ENCODE measurements at regions not wholly inside any gene's neighbourhood (a gene's known extent, or its start where the extent isn't known, plus 50 kb on each side); places are given as distances from the start of the nearest gene placed in this dataset.

- CTCF ChIA-PET (ENCODE audit: partially characterized antibody) = interaction anchor here (1.8 to 2.4 kb wide), 2 partner anchors 12 to 29 kb away, joined by 4 to 9 read pairs; no protein-coding TSS in a partner anchor
- Histone ChIP-seq H3K4me2 (ENCODE audit: insufficient read depth in 1 of 2, low read depth in 2 of 2, low read length in 2 of 2) (no peak overlapping the region), H2BK20ac (ENCODE audit: low read length) (no peak overlapping the region)
Observed at GRCh38 chr5:77157732-77158532, 52.5 kb upstream of the PDE8B start.

More at GRCh38 chr5:77157732-77158532, 52.5 kb upstream of the PDE8B start:
- H3K9me3 ChIP-seq (ENCODE audit: insufficient read depth in 2 of 2, low read depth in 1 of 2, low read length in 1 of 2) = peaks cover 0 to 2% of the 10 kb centered on the region in 2 experiments; a peak in 1 of 4 replicates
- no peak overlapping the region for H3K9ac ChIP-seq (replicated peaks in 1 of 4; ENCODE audit: extremely low read depth in 1 of 4, low read depth in 3 of 4, low read length in 3 of 4)
- H2AK5ac ChIP-seq (ENCODE audit: low read depth, low read length) = no peak overlapping the region
- H3K36me3 ChIP-seq (ENCODE audit: control insufficient read depth in 2 of 4, insufficient read depth in 4 of 4, low read length in 3 of 4) = no peaks in the 10 kb centered on the region
- peaks cover 0 to 6% (median 0%) of the 10 kb centered on the region in 4 experiments; a peak in 2 of 7 replicates for H3K4me1 ChIP-seq (replicated peaks in 1 of 4; ENCODE audit: control insufficient read depth in 3 of 4, insufficient read depth in 4 of 4, low read length in 3 of 4)
- no peak overlapping the region for H3K18ac ChIP-seq (ENCODE audit: extremely low read depth, low read length)
- H3K27me3 ChIP-seq (replicated peaks in 1 of 4; ENCODE audit: control insufficient read depth in 3 of 4, extremely low read depth in 1 of 4, insufficient read depth in 3 of 4, low read length in 3 of 4) = no peaks in the 10 kb centered on the region
- no peaks in the 10 kb centered on the region; the same call in 1 of the 2 replicates for H3K79me1 ChIP-seq (ENCODE audit: low read depth, low read length)
- no peaks in the 10 kb centered on the region for H3K79me2 ChIP-seq (ENCODE audit: control insufficient read depth in 1 of 2, insufficient read depth in 2 of 2, low read length in 2 of 2)
- no peak overlapping the region for H3K56ac ChIP-seq (replicated peaks; ENCODE audit: insufficient read length, low read depth, low read length)
- no peak overlapping the region for H3K27ac ChIP-seq (ENCODE audit: low read depth, low read length)
- no peak overlapping the region for H2BK12ac ChIP-seq (ENCODE audit: low read depth, low read length)
- POLR2A ChIA-PET (ENCODE audit: partially characterized antibody) = interaction anchor here (1.0 to 2.6 kb wide), 3 partner anchors 11 to 325 kb away, joined by 3 to 6 read pairs (median 4); no protein-coding TSS in a partner anchor
- DNase-seq (ENCODE audit: low read depth in 1 of 2, low spot score in 2 of 2) (no peak), FAIRE-seq (no peak)
- no peak overlapping the region for H4K91ac ChIP-seq (replicated peaks; ENCODE audit: insufficient read length, low read length)
- no peak overlapping the region for H4K5ac ChIP-seq (ENCODE audit: insufficient read length, low read depth, low read length)
- no peaks in the 10 kb centered on the region for H4K20me1 ChIP-seq (replicated peaks in 1 of 2; ENCODE audit: control insufficient read depth in 1 of 2, insufficient read depth in 2 of 2, low read length in 2 of 2)
- H2BK5ac ChIP-seq (ENCODE audit: low read depth, low read length) = no peak overlapping the region
- no peak overlapping the region for H3K4me3 ChIP-seq (ENCODE audit: extremely low read depth in 1 of 4, insufficient read depth in 2 of 4, low read depth in 3 of 4, low read length in 4 of 4)
- H2BK120ac ChIP-seq (replicated peaks; ENCODE audit: low read depth, low read length) = no peak overlapping the region
- H4K8ac ChIP-seq (ENCODE audit: extremely low read depth, insufficient read depth, low read length) = no peak overlapping the region
- no peak overlapping the region for H2BK15ac ChIP-seq (ENCODE audit: low read length)
- H2AFZ ChIP-seq (ENCODE audit: low read length) = no peak overlapping the region
- no peak overlapping the region for H3K23ac ChIP-seq (ENCODE audit: insufficient read length)
- no peak overlapping the region for H3K4ac ChIP-seq (replicated peaks; ENCODE audit: insufficient read length, low read depth, low read length)
- H3K14ac ChIP-seq (ENCODE audit: insufficient read length) = no peak overlapping the region
- 78% methylated on average over 5 of the region's 5 CpGs; no CpG with 5 or more reads in 1 of the 2 experiments for WGBS, 2 experiments (ENCODE audit: extremely low coverage in 1 of 2, insufficient coverage in 1 of 2, insufficient read length in 1 of 2, insufficient replicate concordance in 2 of 2, low coverage in 1 of 2, low lambda C conversion rate in 2 of 2, missing lambda C conversion rate in 1 of 2)
- no peaks in the 10 kb centered on the region for H3K23me2 ChIP-seq (ENCODE audit: low read depth, low read length)
- TF ChIP-seq SAP30 (IDR thresholded peaks at IDR 0.05; ENCODE audit: insufficient read depth, insufficient replicate concordance, low read length) = no peak
- no peak for TF ChIP-seq CEBPB (IDR thresholded peaks at IDR 0.05; ENCODE audit: low read depth, low read length)
- no peak for TF ChIP-seq RFX5 (IDR thresholded peaks at IDR 0.05; ENCODE audit: borderline replicate concordance, low read depth, low read length)
- no peak for TF ChIP-seq SIRT6 (IDR thresholded peaks at IDR 0.05; ENCODE audit: low read length)
- no peak for TF ChIP-seq CBX5 (IDR thresholded peaks at IDR 0.05; ENCODE audit: low read depth, low read length)
- no peak for TF ChIP-seq HDAC2 (IDR thresholded peaks at IDR 0.05; ENCODE audit: borderline replicate concordance in 1 of 2, low read depth in 2 of 2, low read length in 2 of 2)

Data from H1 (cell line).